Gastrocnemius medialis (tissue), 4 donors: ENCODE measurements at regions not wholly inside any gene's neighbourhood (a gene's known extent, or its start where the extent isn't known, plus 50 kb on each side); places are given as distances from the start of the nearest gene placed in this dataset.

ENCODE experiments used
- ATAC-seq, 2 donors: fragments of 150-250 bp; one replicate each; pipeline ENCODE4 v1.9.1; 2016
- DNase-seq, 2 donors: peaks; one replicate each; pipeline ENCODE4 v3.0.0-alpha.2; 2019
- H3K27ac ChIP-seq, 4 donors: fragments of 200-600 bp; sonication (generic); 1 replicate in 1 of 4; 2 replicates in 3 of 4; pipeline ENCODE4 v1.5.1; 2016 to 2018; ENCODE audit warnings: mild to moderate bottlenecking in 2 of 4, moderate library complexity in 1 of 4
- H3K27me3 ChIP-seq, 3 donors: fragments of 200-600 bp; sonication (generic) in 2 of 3; 1 replicate in 1 of 3; 2 replicates in 2 of 3; pipeline versions ENCODE4 v1.5.1 to v1.6.0; 2016 to 2019; ENCODE audit warnings: mild to moderate bottlenecking in 1 of 3, moderate library complexity in 1 of 3
- H3K36me3 ChIP-seq, 2 donors: fragments of 200-600 bp; sonication (generic) in 1 of 2; one replicate each; pipeline ENCODE4 v1.5.1; 2017 to 2018
- H3K4me1 ChIP-seq, 2 donors: fragments of 200-600 bp; sonication (generic) in 1 of 2; one replicate each; pipeline ENCODE4 v1.5.1; 2016 to 2017; ENCODE audit warnings: mild to moderate bottlenecking in 2 of 2
- H3K4me3 ChIP-seq, 4 donors: fragments of 200-600 bp; sonication (generic) in 3 of 4; 1 replicate in 1 of 4; 2 replicates in 3 of 4; pipeline ENCODE4 v1.5.1; 2016 to 2019; ENCODE audit warnings: mild to moderate bottlenecking in 2 of 4
- H3K9me3 ChIP-seq, 3 donors: fragments of 200-600 bp; sonication (generic) in 2 of 3; 1 replicate in 1 of 3; 2 replicates in 2 of 3; pipeline ENCODE4 v1.5.1; 2016 to 2019
- CTCF ChIP-seq, 5 experiments: fragments of 450-650 bp in 3 of 5; fragments of 200-600 bp in 2 of 5; sonication (generic) in 2 of 5; IDR thresholded peaks in 4 of 5; conservative IDR thresholded peaks in 1 of 5; 1 replicate in 4 of 5; 2 replicates in 1 of 5; pipeline ENCODE4 v1.5.1; 2016 to 2019; ENCODE audit warnings: antibody characterized with exemption in 5 of 5, mild to moderate bottlenecking in 3 of 5, moderate library complexity in 3 of 5
- POLR2A ChIP-seq, 2 donors: fragments of 450-650 bp; IDR thresholded peaks; one replicate each; pipeline ENCODE4 v1.6.1; 2017; ENCODE audit warnings: antibody characterized with exemption in 2 of 2, mild to moderate bottlenecking in 2 of 2, moderate library complexity in 2 of 2
- in situ Hi-C, 4 donors: fragments of 200-750 bp; cut with MboI; loops; one replicate each; pipeline versions ENCODE4 v1.15.0 to v1.8.0; 2017; ENCODE audit warnings: low sequenced_read_pairs in 4 of 4
- intact Hi-C: fragments of 100-400 bp; cut with DNase I; formaldehyde crosslinking; loops from one replicate; pipeline ENCODE4 v1.15.1; 2023; ENCODE audit warnings: low total_unique reads

GRCh38 chr3:4061195-4061594 is 242.0 kb upstream of the SETMAR start:
- Histone ChIP-seq H3K27ac (no peak overlapping the region), H3K9me3 (no peaks in the 10 kb centered on the region), H3K36me3 (no peaks in the 10 kb centered on the region), H3K4me3 (no peak overlapping the region), H3K4me1 (no peaks in the 10 kb centered on the region), H3K27me3 (no peaks in the 10 kb centered on the region)
- intact Hi-C loops = no loop called here
- TF ChIP-seq CTCF (IDR thresholded peaks at IDR 0.05 in 4 of 5, conservative IDR thresholded peaks at IDR 0.05 in 1 of 5) (no peak), POLR2A (IDR thresholded peaks at IDR 0.05) (no peak)
- ATAC-seq (no peak), DNase-seq (no peak)
- in situ Hi-C loops = no loop called here

- H3K4me1 ChIP-seq = no peaks in the 10 kb centered on the region
- no peak overlapping the region for H3K27ac ChIP-seq
- in situ Hi-C loops = no loop called here
- no peak overlapping the region for H3K4me3 ChIP-seq
- no peaks in the 10 kb centered on the region for H3K27me3 ChIP-seq
- ATAC-seq (no peak), DNase-seq (no peak)
- intact Hi-C loops = no loop called here
- H3K9me3 ChIP-seq = no peaks in the 10 kb centered on the region
- no peaks in the 10 kb centered on the region for H3K36me3 ChIP-seq
- TF ChIP-seq POLR2A (IDR thresholded peaks at IDR 0.05) (no peak), CTCF (IDR thresholded peaks at IDR 0.05 in 4 of 5, conservative IDR thresholded peaks at IDR 0.05 in 1 of 5) (no peak)
These were observed 241.3 kb upstream of the SETMAR start for GRCh38 chr3:4061783-4062360.

- H3K27ac ChIP-seq = no peak overlapping the region
- no peaks in the 10 kb centered on the region for H3K9me3 ChIP-seq
- no peak for DNase-seq
- no peaks in the 10 kb centered on the region for H3K4me1 ChIP-seq
- H3K36me3 ChIP-seq = no peaks in the 10 kb centered on the region
- H3K27me3 ChIP-seq = no peaks in the 10 kb centered on the region
- ATAC-seq = no peak
- in situ Hi-C loops (no loop called here), intact Hi-C loops (no loop called here)
- no peak for TF ChIP-seq CTCF (IDR thresholded peaks at IDR 0.05 in 4 of 5, conservative IDR thresholded peaks at IDR 0.05 in 1 of 5)
- TF ChIP-seq POLR2A (IDR thresholded peaks at IDR 0.05) = no peak
- no peak overlapping the region for H3K4me3 ChIP-seq
These were observed 240.5 kb upstream of the SETMAR start for GRCh38 chr3:4062621-4063020.

GRCh38 chr3:4063916-4064574 is 239.1 kb upstream of the SETMAR start:
- no peak for ATAC-seq
- Histone ChIP-seq H3K4me1 (no peaks in the 10 kb centered on the region), H3K4me3 (no peak overlapping the region), H3K27ac (no peak overlapping the region), H3K9me3 (no peaks in the 10 kb centered on the region), H3K27me3 (no peaks in the 10 kb centered on the region), H3K36me3 (no peaks in the 10 kb centered on the region)
- intact Hi-C loops = no loop called here
- DNase-seq = no peak
- no peak for TF ChIP-seq CTCF (IDR thresholded peaks at IDR 0.05 in 4 of 5, conservative IDR thresholded peaks at IDR 0.05 in 1 of 5)
- no peak for TF ChIP-seq POLR2A (IDR thresholded peaks at IDR 0.05)
- in situ Hi-C loops = no loop called here

GRCh38 chr3:4065085-4065484 is 238.1 kb upstream of the SETMAR start:
- no peaks in the 10 kb centered on the region for H3K36me3 ChIP-seq
- in situ Hi-C loops (no loop called here), intact Hi-C loops (no loop called here)
- no peak overlapping the region for H3K27ac ChIP-seq
- no peaks in the 10 kb centered on the region for H3K4me1 ChIP-seq
- H3K9me3 ChIP-seq = no peaks in the 10 kb centered on the region
- ATAC-seq (no peak), DNase-seq (no peak)
- H3K4me3 ChIP-seq = no peak overlapping the region
- TF ChIP-seq POLR2A (IDR thresholded peaks at IDR 0.05) (no peak), CTCF (IDR thresholded peaks at IDR 0.05 in 4 of 5, conservative IDR thresholded peaks at IDR 0.05 in 1 of 5) (no peak)
- no peaks in the 10 kb centered on the region for H3K27me3 ChIP-seq
